ENCODE measurements at regions not wholly inside any gene's neighbourhood (a gene's known extent, or its start where the extent isn't known, plus 50 kb on each side); places are given as distances from the start of the nearest gene placed in this dataset.

DNA sequence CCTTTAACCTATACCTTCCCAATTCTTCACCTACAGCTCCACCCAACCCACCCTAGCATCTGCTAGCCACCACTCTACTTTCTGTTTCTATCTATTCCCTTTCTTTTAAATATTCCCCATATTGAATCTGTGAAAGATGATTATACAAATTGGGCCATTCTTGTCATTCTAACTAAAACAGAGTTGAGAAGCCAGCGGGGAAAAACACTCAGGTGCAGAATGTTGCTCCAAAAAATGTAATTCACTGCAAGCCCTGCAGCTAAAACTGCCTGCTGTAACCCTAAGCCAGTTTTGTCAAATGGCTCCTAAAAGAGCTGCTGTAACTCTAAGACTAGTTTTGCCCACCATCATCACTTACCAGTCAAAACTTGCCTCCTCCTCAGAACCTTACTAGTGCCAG is 1468.6 kb upstream of the MIR17HG start:
- Histone ChIP-seq H3K36me3 (ENCODE audit: control insufficient read depth in 1 of 2, insufficient read depth in 2 of 2, low read length in 2 of 2) (no peaks in the 10 kb centered on the region), H3K27ac (ENCODE audit: low read depth, low read length) (no peak overlapping the region), H3K4me1 (ENCODE audit: control insufficient read depth in 1 of 2, insufficient read depth in 2 of 2, low read length in 2 of 2) (no peaks in the 10 kb centered on the region), H3K4me3 (ENCODE audit: low read depth in 1 of 2, low read length in 2 of 2) (no peak overlapping the region), H3K27me3 (ENCODE audit: control insufficient read depth in 1 of 2, insufficient read depth in 2 of 2, low read length in 2 of 2) (no peaks in the 10 kb centered on the region), H3K9me3 (ENCODE audit: control insufficient read depth in 1 of 2, low read length in 2 of 2) (no peaks in the 10 kb centered on the region), H3K9ac (ENCODE audit: low read depth in 1 of 2, low read length in 2 of 2) (no peak overlapping the region)

DNA sequence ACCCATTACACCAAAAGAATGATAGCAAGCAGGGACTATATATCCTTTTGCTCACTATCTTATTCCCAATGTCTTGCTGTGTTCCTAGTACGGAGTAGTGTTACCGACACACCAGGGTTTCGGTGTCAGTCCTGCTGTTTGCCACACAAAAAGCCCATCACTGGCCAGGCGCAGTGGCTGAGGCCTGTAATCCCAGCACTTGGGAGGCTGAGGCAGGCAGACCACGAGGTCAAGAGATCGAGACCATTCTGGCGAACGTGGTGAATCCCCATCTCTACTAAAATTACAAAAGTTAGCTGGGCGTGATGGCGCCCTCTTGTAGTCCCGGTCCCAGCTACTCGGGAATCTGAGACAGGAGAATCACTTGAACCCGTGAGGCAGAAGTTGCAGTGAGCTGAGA is 1467.3 kb upstream of the MIR17HG start:
- H3K27ac ChIP-seq (ENCODE audit: low read depth, low read length), result no peak overlapping the region
- H3K4me3 ChIP-seq (ENCODE audit: low read depth in 1 of 2, low read length in 2 of 2), result no peak overlapping the region
- H3K9ac ChIP-seq (ENCODE audit: low read depth in 1 of 2, low read length in 2 of 2), result no peak overlapping the region
- no peaks in the 10 kb centered on the region for H3K4me1 ChIP-seq (ENCODE audit: control insufficient read depth in 1 of 2, insufficient read depth in 2 of 2, low read length in 2 of 2)
- no peaks in the 10 kb centered on the region for H3K9me3 ChIP-seq (ENCODE audit: control insufficient read depth in 1 of 2, low read length in 2 of 2)
- H3K36me3 ChIP-seq (ENCODE audit: control insufficient read depth in 1 of 2, insufficient read depth in 2 of 2, low read length in 2 of 2), result no peaks in the 10 kb centered on the region
- H3K27me3 ChIP-seq (ENCODE audit: control insufficient read depth in 1 of 2, insufficient read depth in 2 of 2, low read length in 2 of 2), result no peaks in the 10 kb centered on the region

DNA sequence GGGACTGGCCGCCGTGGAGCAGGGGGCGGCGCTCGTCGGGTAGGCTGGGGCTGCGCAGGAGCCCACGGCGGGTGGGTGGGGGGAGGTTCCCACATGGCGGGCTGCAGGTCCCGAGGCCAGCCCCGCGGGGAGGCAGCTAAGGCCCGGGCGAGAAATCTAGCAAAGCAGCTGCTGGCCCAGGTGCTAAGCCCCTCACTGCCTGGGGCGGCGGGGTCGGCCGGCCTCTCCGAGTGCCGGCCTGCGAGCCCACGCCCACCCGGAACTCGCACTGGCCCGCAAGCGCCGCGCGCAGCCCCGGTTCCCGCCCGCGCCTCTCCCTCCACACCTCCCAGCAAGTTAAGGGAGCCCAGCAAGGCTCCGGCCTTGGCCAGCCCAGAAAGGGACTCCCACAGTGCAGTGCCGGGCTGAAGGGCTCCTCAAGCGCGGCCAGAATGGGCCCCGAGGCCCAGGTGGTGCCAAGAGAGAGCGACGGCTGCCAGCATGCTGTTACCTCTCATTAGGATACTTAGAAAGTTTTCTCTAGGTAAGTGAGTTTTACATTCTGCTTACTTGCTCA is 1463.5 kb upstream of the MIR17HG start:
- H3K9ac ChIP-seq (ENCODE audit: low read depth in 1 of 2, low read length in 2 of 2), result no peak overlapping the region
- H3K4me1 ChIP-seq (ENCODE audit: control insufficient read depth in 1 of 2, insufficient read depth in 2 of 2, low read length in 2 of 2), result no peaks in the 10 kb centered on the region
- no peak overlapping the region for H3K4me3 ChIP-seq (ENCODE audit: low read depth in 1 of 2, low read length in 2 of 2)
- H3K36me3 ChIP-seq (ENCODE audit: control insufficient read depth in 1 of 2, insufficient read depth in 2 of 2, low read length in 2 of 2), result no peaks in the 10 kb centered on the region
- no peaks in the 10 kb centered on the region for H3K9me3 ChIP-seq (ENCODE audit: control insufficient read depth in 1 of 2, low read length in 2 of 2)
- no peaks in the 10 kb centered on the region for H3K27me3 ChIP-seq (ENCODE audit: control insufficient read depth in 1 of 2, insufficient read depth in 2 of 2, low read length in 2 of 2)
- no peak overlapping the region for H3K27ac ChIP-seq (ENCODE audit: low read depth, low read length)

DNA sequence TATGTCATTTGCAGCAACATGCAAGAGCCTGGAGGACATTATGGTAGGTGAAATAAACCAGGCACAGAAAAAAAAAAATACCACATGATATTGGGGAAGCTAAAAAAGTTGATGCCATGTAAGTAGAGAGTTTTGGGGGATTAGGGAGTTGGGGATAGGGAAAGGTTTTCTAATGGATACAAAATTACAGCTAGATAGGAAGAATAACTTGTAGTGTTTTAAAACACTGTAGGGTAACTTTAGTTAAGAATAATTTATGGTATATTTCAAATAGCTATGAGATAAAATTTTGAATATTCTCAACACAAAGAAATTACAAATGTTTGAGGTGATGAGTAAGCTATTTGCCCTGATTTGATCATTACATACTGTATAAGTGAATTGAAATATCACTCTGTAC is 1456.7 kb upstream of the MIR17HG start:
- Histone ChIP-seq H3K9me3 (ENCODE audit: control insufficient read depth in 1 of 2, low read length in 2 of 2) (peaks cover 0 to 7% of the 10 kb centered on the region in 2 donors), H3K36me3 (ENCODE audit: control insufficient read depth in 1 of 2, insufficient read depth in 2 of 2, low read length in 2 of 2) (no peaks in the 10 kb centered on the region)

DNA sequence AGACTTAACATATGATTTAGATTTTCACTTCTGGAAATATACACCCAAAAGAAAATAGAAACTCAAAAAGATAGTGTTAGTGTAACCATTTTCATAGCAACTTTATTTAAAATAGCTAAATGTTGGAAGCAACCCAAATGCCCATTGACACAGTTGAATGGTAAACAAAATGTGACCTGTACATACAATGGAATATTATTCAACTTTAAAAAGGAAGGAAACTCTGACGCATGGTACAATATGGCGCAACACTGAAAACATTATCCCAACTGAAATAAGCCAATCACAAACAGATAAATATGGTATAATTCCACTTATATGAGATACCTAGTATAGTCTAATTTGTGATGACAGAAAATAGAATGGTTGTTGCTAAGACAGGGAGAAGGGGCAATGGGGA is 1456.1 kb upstream of the MIR17HG start:
- no peaks in the 10 kb centered on the region for H3K36me3 ChIP-seq (ENCODE audit: control insufficient read depth in 1 of 2, insufficient read depth in 2 of 2, low read length in 2 of 2)

More for the DNA sequence above, 1456.7 kb upstream of the MIR17HG start:
- H3K4me3 ChIP-seq (ENCODE audit: low read depth in 1 of 2, low read length in 2 of 2), result no peak overlapping the region
- no peak overlapping the region for H3K27ac ChIP-seq (ENCODE audit: low read depth, low read length)
- H3K27me3 ChIP-seq (ENCODE audit: control insufficient read depth in 1 of 2, insufficient read depth in 2 of 2, low read length in 2 of 2), result no peaks in the 10 kb centered on the region
- H3K4me1 ChIP-seq (ENCODE audit: control insufficient read depth in 1 of 2, insufficient read depth in 2 of 2, low read length in 2 of 2), result no peaks in the 10 kb centered on the region
- no peak overlapping the region for H3K9ac ChIP-seq (ENCODE audit: low read depth in 1 of 2, low read length in 2 of 2)

DNA sequence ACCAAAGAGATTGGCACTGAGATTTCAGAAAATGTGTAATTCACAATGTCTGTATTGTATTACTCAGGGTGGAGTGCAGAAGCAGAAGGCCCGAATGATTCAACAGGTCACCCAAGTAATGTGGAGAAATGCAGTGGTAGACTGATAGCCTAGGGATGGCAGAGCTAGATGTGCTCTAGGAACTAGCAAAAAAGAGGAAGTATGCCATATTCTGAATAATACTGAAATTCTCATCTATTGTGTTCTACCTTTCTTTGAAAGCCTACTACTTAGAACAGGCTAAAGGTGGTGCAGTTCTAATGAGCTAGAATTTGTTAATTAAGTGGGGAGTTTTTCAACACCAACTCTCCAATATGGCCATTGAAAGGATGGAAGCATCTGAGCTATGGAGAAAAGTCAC is 1449.8 kb upstream of the MIR17HG start:
- Histone ChIP-seq H3K36me3 (ENCODE audit: control insufficient read depth in 1 of 2, insufficient read depth in 2 of 2, low read length in 2 of 2) (no peaks in the 10 kb centered on the region), H3K27me3 (ENCODE audit: control insufficient read depth in 1 of 2, insufficient read depth in 2 of 2, low read length in 2 of 2) (no peaks in the 10 kb centered on the region), H3K4me3 (ENCODE audit: low read depth in 1 of 2, low read length in 2 of 2) (no peak overlapping the region), H3K9me3 (ENCODE audit: control insufficient read depth in 1 of 2, low read length in 2 of 2) (peaks cover 0 to 4% of the 10 kb centered on the region in 2 donors), H3K27ac (ENCODE audit: low read depth, low read length) (no peak overlapping the region), H3K9ac (ENCODE audit: low read depth in 1 of 2, low read length in 2 of 2) (no peak overlapping the region), H3K4me1 (ENCODE audit: control insufficient read depth in 1 of 2, insufficient read depth in 2 of 2, low read length in 2 of 2) (no peaks in the 10 kb centered on the region)

More for the DNA sequence above, 1456.1 kb upstream of the MIR17HG start:
- H3K4me1 ChIP-seq (ENCODE audit: control insufficient read depth in 1 of 2, insufficient read depth in 2 of 2, low read length in 2 of 2), result no peaks in the 10 kb centered on the region
- no peak overlapping the region for H3K4me3 ChIP-seq (ENCODE audit: low read depth in 1 of 2, low read length in 2 of 2)
- no peak overlapping the region for H3K27ac ChIP-seq (ENCODE audit: low read depth, low read length)
- no peaks in the 10 kb centered on the region for H3K27me3 ChIP-seq (ENCODE audit: control insufficient read depth in 1 of 2, insufficient read depth in 2 of 2, low read length in 2 of 2)
- H3K9me3 ChIP-seq (ENCODE audit: control insufficient read depth in 1 of 2, low read length in 2 of 2), result peaks cover 0 to 7% of the 10 kb centered on the region in 2 donors
- H3K9ac ChIP-seq (ENCODE audit: low read depth in 1 of 2, low read length in 2 of 2), result no peak overlapping the region

DNA sequence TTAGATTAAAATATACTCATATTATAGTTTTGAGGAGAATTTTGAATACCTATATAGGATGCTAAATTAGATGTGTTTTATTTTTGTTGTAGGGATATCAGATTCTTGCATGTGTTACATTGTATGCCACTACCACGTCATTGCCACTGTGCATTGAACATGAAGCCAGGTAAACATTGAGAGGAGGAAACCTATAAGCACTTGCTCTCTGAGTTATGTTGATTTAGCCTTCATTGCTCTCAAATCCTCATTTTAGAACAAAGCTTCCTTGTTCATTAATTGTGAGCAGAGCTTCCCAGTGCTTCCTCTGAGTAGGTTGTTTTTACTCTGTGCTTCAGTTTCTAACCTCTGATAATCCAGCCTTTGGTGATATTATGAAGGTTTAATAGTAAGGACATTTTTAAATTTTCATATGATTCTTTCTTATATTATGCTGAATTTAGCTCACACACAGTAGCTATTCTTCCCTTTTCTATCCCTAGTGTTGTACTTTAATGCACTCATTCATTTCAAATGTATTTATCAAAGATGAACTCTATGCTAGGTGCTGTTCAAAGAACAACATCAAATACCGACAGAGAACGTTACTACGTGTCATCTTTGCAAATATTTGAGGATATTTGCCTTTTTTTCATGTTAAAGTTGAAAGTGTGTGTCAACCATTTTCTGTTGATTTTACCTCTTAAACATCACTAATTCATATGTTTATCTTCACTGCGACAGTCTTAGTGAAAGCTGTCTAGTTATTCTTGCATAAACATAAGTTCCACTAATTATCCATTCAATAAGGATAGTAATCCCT is 1448.0 kb upstream of the MIR17HG start:
- H3K27me3 ChIP-seq (ENCODE audit: control insufficient read depth in 1 of 2, insufficient read depth in 2 of 2, low read length in 2 of 2), result no peaks in the 10 kb centered on the region
- H3K36me3 ChIP-seq (ENCODE audit: control insufficient read depth in 1 of 2, insufficient read depth in 2 of 2, low read length in 2 of 2), result no peaks in the 10 kb centered on the region
- H3K4me3 ChIP-seq (ENCODE audit: low read depth in 1 of 2, low read length in 2 of 2), result no peak overlapping the region
- H3K9ac ChIP-seq (ENCODE audit: low read depth in 1 of 2, low read length in 2 of 2), result no peak overlapping the region
- H3K27ac ChIP-seq (ENCODE audit: low read depth, low read length), result no peak overlapping the region
- no peaks in the 10 kb centered on the region for H3K4me1 ChIP-seq (ENCODE audit: control insufficient read depth in 1 of 2, insufficient read depth in 2 of 2, low read length in 2 of 2)
- H3K9me3 ChIP-seq (ENCODE audit: control insufficient read depth in 1 of 2, low read length in 2 of 2), result no peaks in the 10 kb centered on the region

DNA sequence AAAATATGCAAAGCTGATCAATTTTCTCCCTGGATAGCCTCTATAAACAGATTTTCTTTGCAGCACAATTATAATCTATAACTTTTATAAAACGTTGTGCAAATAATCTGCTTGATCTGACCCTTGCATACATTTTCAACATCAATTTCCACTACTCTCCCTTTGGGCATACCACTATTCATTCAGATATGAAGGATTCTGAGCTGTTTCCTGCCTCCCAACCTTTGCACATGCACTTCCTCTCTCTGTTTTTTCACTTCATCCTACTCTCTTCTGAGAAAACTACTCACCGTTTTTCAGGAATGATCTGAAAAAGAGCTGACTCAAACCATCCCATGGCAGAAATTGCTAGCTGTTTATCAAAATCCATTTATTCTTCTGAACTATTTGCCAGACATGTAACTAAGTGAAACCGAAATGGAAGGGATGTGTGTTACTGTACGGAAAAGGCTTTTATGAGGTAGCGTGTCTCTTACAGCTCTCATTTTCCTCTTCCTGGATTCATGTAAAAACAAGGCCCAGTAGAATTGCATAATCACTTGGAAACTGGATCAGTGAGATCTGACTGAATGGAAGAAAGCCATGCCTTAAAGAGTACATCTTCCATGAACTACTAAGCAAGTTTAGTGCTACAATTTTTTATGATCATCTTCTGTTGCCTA is 1447.3 kb upstream of the MIR17HG start:
- Histone ChIP-seq H3K27ac (ENCODE audit: low read depth, low read length) (no peak overlapping the region), H3K36me3 (ENCODE audit: control insufficient read depth in 1 of 2, insufficient read depth in 2 of 2, low read length in 2 of 2) (no peaks in the 10 kb centered on the region), H3K4me3 (ENCODE audit: low read depth in 1 of 2, low read length in 2 of 2) (no peak overlapping the region), H3K9ac (ENCODE audit: low read depth in 1 of 2, low read length in 2 of 2) (no peak overlapping the region), H3K9me3 (ENCODE audit: control insufficient read depth in 1 of 2, low read length in 2 of 2) (no peaks in the 10 kb centered on the region), H3K4me1 (ENCODE audit: control insufficient read depth in 1 of 2, insufficient read depth in 2 of 2, low read length in 2 of 2) (no peaks in the 10 kb centered on the region), H3K27me3 (ENCODE audit: control insufficient read depth in 1 of 2, insufficient read depth in 2 of 2, low read length in 2 of 2) (no peaks in the 10 kb centered on the region)

DNA sequence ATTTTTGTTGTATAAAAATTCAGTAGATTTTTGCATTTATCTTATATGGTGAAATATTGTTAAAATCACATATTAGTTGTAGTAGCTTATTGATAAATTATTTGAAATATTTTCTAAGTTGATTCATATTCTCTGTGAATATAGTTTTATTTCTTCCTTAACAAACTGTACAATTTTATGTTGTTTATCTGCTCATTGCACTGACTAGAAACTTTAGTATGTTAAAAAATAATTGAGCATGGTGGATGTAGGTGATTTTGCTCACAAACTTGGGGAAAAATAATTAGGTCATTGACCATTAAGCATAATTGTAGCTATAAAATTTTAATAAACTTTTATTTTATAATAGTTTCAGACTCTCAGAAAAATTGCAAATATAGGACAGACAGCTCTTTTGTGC is 1445.3 kb upstream of the MIR17HG start:
- H3K27me3 ChIP-seq (ENCODE audit: control insufficient read depth in 1 of 2, insufficient read depth in 2 of 2, low read length in 2 of 2), result no peaks in the 10 kb centered on the region
- H3K27ac ChIP-seq (ENCODE audit: low read depth, low read length), result no peak overlapping the region
- no peaks in the 10 kb centered on the region for H3K9me3 ChIP-seq (ENCODE audit: control insufficient read depth in 1 of 2, low read length in 2 of 2)
- H3K4me3 ChIP-seq (ENCODE audit: low read depth in 1 of 2, low read length in 2 of 2), result no peak overlapping the region
- H3K36me3 ChIP-seq (ENCODE audit: control insufficient read depth in 1 of 2, insufficient read depth in 2 of 2, low read length in 2 of 2), result no peaks in the 10 kb centered on the region
- H3K9ac ChIP-seq (ENCODE audit: low read depth in 1 of 2, low read length in 2 of 2), result no peak overlapping the region
- H3K4me1 ChIP-seq (ENCODE audit: control insufficient read depth in 1 of 2, insufficient read depth in 2 of 2, low read length in 2 of 2), result no peaks in the 10 kb centered on the region

DNA sequence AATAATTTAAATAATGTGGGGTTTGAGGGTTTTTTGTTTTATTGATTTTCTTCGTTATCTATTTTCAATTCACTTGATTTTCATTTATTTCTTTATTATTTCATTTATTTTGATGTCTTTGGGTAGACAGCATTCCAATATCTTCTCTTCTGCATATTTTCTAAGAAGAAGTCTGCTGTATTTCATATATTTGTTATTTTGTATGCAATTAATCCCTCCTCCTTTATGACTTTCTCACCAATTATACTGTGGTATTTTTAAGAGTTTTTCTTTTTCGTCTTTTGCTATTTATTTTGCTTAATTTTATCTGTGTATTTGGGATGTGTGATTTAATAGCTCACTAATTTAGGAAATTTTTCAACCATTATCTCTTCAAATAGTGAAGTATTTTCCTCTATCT is 1444.4 kb upstream of the MIR17HG start:
- Histone ChIP-seq H3K4me3 (ENCODE audit: low read depth in 1 of 2, low read length in 2 of 2) (no peak overlapping the region), H3K9ac (ENCODE audit: low read depth in 1 of 2, low read length in 2 of 2) (no peak overlapping the region), H3K27ac (ENCODE audit: low read depth, low read length) (no peak overlapping the region), H3K36me3 (ENCODE audit: control insufficient read depth in 1 of 2, insufficient read depth in 2 of 2, low read length in 2 of 2) (no peaks in the 10 kb centered on the region), H3K9me3 (ENCODE audit: control insufficient read depth in 1 of 2, low read length in 2 of 2) (no peaks in the 10 kb centered on the region), H3K27me3 (ENCODE audit: control insufficient read depth in 1 of 2, insufficient read depth in 2 of 2, low read length in 2 of 2) (no peaks in the 10 kb centered on the region), H3K4me1 (ENCODE audit: control insufficient read depth in 1 of 2, insufficient read depth in 2 of 2, low read length in 2 of 2) (no peaks in the 10 kb centered on the region)
